Fibroblast of skin of scalp (primary cell): ENCODE measurements at regions not wholly inside any gene's neighbourhood (a gene's known extent, or its start where the extent isn't known, plus 50 kb on each side); places are given as distances from the start of the nearest gene placed in this dataset.

Experiments
- DNase-seq: peaks from one replicate; pipeline ENCODE4 v3.0.0-alpha.2; 2013

DNA sequence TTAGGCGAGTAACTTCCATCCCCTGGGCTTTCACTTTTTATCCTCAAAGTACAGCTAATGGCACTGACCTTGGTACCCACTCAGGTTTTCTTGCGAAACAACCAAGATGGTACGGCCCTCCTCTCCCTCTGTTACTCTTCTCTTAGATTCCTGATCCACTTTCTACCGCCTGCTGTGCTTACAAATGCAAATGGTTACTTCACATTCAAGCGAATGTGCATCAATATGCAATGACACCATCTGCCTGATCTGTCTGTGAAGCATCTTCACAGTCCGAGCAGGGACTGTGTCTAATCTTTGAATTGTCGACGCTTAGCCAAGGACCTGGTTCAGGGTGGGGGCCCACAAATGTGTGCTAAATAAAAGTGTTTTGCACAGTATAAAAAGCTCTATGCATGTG, 112.2 kb downstream of the TRIB2 start:
- no peak for DNase-seq

DNA sequence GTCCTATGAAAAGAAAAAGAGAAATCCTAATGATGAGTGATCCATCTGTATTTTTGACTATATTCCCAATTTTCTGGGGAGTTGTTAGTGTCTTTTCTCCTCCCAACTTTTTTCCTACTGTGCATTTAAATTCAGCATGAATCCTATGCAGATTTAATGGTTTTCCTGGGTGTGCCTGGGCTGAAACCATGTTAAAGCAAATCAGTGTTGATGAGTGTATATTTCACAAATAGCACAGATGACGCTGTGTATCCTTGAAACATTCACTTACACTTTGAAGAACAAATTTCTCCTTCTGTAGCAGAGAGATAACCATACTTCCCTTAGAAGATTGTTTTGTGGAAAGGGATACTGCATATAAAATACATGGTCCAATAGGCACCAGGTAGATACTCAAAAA, 114.3 kb downstream of the TRIB2 start:
- no peak for DNase-seq

DNA sequence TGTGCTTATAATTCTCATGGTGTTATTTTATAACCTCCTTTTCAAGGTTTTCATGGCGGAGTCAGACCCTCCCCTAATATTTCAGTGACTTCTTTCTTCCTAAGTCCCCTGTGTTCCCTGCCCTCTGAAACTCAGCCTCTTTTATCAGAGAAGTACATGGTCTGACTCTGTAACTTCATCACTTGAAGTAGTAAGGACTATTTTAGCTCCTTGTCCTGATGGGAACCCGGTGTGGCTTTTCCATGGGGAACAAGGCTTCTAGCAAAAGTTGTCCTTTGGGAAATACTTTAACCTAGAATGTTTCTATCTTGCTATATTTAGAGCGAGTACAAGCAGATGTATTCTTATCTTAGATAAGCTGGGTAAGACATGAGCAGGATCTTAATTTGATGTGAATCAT, 117.5 kb downstream of the TRIB2 start:
- DNase-seq: no peak

DNA sequence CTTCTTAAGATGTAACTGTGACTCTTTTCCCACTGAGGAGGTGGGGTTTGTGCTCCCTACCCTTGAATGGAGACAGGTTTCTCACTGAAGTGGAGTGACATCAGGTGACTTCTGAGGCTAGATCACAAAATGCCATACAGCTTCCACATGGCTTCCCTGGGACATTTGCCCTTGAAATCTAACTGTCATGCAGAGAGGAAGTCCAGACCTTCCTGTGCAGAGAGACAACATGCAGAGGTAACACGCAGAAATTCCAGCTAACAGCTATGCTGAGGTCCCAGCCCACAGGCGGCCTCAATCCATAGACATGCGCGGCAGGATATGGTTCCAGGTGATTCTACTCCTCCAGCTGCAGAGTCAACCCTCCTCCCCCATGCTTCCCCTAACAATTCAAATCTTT, 119.0 kb downstream of the TRIB2 start:
- no peak for DNase-seq

- no peak for DNase-seq
Measured at GRCh38 chr2:12839339-12839738, 122.6 kb downstream of the TRIB2 start.

GRCh38 chr2:12841021-12841420, 124.3 kb downstream of the TRIB2 start:
- DNase-seq: no peak

DNA sequence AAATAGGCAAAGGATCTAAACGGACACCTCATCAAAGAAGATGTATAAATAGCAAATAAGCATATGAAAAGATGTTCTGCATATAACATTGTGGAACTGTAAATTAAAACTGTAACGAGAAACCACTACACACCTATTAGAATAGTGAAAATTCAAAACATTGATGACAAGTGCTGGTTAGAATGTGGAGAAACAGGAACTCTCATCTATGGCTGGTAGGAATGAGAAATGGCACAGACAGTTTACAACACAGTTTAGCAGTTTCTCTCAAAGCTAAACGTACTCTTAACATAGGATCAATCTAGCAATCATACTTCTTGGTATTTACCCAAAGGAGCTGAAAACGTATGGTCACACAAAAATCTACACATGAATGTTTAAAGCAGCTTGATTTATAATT, 126.2 kb downstream of the TRIB2 start:
- DNase-seq: no peak

- no peak for DNase-seq
Measured at GRCh38 chr2:12844511-12844910, 127.8 kb downstream of the TRIB2 start.

DNA sequence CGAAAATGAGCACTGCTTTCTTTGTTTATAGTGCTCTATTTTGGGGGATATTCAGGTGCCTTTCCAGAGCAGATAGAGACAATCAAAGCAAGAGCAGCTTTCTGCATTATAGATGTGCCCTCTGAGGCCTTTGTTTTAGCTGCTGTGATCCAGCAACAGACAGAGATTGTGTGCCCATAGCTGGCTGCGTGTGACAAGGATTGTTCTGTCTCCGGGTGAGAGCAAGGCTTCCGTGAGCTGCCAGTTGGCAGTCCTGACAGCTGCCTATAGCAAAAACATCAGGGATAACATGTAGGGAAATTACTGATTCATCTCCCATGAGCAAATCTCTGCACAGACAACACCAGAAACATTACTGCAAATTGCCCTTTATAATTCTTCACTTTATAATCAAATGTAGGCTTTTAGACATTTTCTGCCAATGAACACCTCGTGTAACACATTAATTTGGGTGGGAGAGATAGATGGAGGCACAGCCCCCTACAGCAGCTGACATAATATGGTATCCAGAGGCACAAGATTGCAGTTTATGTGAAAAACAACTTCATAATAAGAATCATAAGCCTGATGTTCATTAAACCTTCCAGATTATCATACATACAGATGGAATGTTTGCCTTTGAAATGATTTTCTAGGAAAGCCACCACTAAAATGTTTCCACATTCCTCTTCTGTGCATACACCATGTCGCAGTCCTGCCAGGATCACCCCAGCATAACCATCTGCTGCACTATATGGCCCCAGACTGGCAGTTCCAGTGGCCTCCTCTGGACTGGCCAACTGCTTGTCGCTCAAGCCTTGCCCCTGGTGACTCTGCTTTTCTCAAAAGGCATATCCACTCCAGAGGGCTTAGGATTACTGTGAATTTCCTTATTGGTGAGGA, 131.2 kb downstream of the TRIB2 start:
- DNase-seq: peak; percentile 55

GRCh38 chr2:12852135-12852534, 135.4 kb downstream of the TRIB2 start:
- DNase-seq: no peak

DNA sequence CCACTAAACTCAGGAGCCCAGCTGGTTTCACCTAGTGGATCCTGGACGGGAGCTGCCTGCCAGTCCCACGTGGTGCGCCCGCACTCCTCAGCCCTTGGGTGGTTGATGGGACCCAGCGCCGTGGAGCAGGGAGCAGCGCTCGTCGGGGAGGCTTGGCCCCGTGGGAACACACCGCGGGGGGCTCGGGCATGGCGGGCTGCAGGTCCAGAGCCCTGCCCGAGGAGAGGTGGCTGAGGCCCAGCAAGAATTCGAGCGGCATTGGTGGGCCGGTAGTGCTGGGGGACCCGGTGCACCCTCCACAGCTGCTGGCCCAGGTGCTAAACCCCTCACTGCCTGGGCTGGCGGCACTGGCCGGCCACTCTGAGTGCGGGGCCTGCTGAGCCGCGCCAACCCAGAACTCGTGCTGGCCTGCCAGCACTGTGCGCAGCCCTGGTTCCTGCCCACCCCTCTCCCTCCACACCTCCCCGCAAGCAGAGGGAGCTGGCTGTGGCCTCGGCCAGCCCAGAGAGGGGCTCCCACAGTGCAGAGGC, 137.3 kb downstream of the TRIB2 start:
- DNase-seq: no peak

- DNase-seq: no peak
Measured at GRCh38 chr2:12855508-12855907, 138.8 kb downstream of the TRIB2 start.

DNA sequence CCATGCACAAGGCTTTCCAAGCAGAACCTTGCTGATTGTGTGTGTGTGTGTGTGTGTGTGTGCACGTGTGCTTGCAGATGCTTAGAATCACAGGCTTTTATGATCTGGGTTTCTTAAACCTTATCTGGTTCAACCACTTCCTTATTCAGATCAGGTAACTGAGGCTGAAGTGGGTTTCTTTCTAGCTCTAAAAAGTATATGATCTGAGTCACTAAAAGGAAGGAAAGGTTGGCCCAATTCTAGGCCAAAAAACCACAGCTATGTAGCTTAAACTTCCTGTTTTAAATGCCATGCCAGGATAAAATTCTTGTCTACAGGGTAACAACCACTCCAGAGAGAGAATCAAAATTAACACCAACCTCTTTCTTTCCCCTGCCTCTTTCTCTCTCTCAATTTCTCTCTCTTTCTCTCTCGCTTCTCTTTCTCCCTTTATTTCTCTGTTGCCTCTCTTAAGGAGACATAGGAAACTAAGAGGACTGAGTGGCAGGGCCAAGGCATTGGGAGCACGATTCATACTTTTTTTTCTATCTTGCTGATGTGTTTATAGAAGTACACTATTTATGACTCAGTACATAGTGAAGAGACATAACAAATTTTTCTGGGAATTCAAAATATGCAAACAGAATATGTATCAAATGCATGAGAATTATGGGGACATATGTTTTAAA, 140.3 kb downstream of the TRIB2 start:
- peak; percentile 87 for DNase-seq

DNA sequence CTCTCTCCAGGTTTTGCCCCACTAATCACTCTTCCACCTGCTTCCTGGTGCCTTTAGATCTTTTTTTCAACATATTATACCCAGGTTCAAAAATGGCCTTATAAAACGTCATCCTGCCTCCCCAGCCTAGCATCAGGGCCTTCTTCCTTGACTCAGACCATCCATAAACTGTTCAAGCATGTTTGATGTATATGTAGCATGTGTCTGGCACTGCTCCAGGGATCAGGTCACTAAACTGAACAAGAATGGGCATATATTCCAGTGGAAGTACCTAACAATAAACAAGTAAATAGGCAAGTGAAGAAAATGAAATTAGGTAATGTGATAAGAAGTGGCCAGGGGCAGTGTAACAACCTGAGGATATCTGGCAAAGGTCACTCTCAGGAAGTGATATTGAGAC, 141.2 kb downstream of the TRIB2 start:
- DNase-seq: no peak

DNA sequence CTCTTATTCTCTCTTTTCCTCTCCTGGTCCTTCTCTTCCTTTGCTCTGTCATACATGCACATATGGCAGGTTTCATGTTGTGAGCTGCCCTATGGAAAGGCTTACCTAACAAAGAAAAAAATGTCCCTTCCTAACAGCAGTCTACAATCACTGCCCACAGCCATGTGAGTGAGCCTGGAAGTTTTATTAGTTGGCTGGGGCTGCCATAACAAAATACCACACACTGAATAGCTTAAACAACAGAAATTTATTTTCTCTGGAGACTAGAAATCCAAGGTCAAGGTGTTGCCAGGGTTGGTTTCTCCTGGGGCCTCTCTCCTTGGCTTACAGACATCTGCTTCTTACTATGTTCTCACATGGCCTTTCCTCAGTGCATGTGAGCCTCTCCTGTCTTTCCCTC, 142.1 kb downstream of the TRIB2 start:
- no peak for DNase-seq

DNA sequence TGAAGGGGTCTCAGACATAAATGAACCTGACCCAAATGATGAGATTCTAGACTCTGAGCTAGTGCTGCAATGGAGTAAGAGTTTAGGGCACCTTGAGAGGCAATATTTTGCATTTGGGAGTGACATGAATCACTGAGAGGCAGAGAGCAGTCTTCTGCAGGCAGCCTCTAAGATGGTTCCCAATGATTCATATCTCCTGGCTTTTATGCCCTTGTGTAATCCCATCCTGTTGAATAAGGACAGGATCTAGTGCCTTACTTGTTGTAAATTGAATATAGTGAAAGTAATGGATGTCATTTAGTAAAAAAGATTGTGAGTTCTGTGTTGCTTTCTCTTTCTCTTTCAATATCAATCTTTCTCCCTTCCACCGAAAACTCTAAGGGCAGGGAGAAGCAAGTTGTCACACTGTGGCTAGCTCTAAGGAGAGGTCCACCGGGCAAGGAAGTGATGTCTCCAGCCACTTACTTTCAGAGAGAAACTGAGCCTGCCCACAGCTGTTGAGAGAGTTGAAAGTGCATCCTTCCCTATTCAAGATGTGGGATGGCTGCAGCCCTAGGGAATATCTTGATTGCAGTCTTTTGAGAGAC, 144.7 kb downstream of the TRIB2 start:
- peak; percentile 62 for DNase-seq

- DNase-seq: no peak
Measured at GRCh38 chr2:12862541-12862940, 145.8 kb downstream of the TRIB2 start.

GRCh38 chr2:12863937-12864336, 147.2 kb downstream of the TRIB2 start:
- no peak for DNase-seq

DNA sequence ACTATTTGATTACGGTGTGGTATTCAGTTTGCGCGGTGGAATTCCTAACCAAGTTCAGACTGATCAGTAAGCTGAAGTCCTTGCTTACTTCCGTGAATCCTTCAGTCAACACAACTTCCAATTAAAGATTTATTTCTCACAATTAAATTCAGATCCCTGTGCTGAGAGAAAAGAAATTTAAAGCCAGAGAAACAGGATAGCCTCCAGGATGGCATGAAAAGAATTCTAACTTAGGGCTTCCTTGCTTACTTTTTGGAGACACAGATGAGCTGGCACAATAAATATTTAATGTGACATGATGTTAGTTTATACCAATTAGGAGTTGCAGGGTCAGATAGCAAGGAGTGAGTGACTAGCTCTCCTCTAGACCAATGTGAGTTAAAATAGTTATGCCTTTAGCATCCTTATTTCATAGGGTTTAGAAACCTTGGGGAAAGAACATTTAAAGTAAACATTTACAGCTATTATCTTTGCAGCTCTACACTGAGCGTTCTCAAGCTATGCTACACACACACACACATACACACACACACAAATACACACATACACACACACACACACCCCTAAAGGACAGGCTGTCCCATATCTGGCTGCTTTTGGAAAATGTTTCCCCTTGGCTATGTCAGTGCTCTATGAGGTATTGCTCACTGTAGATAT, 151.0 kb downstream of the TRIB2 start:
- DNase-seq: peak; percentile 13

DNA sequence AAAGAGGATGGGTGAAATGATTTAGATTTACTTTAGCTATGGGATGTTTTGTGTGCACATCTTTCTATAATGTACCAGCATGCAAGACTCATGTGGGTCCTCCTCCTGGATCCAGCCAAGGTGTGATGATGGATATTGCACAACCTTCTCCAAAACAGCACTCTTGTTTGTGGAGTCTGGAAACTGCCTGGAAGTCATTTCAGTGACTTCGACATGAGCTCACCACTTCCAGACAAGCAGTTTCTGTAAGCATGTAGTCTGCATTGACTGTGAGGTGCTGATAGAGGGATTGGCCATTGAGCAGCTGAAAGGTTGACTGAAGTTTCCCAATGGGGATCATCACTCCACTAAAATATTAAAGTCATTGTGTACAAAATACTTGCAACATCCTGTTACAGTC, 154.0 kb downstream of the TRIB2 start:
- DNase-seq: no peak

DNA sequence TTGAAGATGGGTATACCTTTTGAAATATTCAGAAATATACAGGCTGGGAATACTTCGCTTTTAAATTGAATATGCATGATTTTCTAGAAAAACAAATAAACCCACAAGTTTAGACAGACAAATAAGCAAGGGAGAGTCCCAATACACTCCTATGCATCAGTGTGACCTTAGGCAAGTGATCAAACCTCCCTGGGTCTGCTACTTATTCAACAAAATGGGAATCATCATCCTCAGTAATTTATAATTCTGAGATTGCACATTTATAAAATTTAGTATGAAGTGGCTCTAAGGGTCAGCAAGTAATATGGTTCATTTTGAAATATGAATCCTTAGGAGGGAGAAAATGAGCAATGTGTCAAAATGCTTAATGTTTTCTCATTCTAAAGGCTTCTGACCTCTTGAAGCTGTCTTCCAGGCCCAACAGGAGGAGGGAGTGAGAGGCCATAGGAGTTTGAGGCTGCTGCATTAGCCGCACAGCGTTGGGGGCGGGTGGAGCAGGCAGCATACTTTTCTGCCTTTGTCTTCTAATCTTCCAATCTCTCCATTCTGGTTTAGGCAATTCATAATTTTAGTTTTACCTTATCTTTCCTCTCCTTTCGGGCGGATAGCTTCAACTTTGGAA, 155.1 kb downstream of the TRIB2 start:
- no peak for DNase-seq

DNA sequence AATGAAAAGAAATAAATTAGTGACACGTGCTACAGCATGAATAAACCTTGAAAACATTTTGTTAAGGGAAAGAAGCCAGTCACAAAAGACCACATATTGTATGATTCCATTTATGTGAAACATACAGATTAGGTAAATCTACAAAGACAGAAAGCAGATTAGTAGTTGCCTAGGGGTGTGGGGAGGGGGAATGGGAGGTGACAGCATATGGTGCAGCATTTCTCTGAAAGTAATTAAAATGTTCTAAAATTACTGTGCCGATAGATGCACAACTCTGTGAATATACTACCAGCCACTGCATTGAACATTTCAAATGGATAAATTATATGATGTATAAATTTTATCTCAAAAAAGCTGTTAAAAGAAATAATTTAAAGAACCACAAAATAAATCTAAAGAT, 161.0 kb downstream of the TRIB2 start:
- DNase-seq: no peak

GRCh38 chr2:12879649-12880048, 162.9 kb downstream of the TRIB2 start:
- no peak for DNase-seq
